Liver (tissue), 8 donors: ENCODE measurements at regions not wholly inside any gene's neighbourhood (a gene's known extent, or its start where the extent isn't known, plus 50 kb on each side); places are given as distances from the start of the nearest gene placed in this dataset.

Experiments
- DNase-seq: peaks from one replicate; pipeline ENCODE4 v3.0.0-alpha.2; 2017; ENCODE audit warnings: low spot score
- H3K27ac ChIP-seq, 2 donors: one replicate each; pipeline ENCODE4 v1.7.0; 2013; ENCODE audit warnings: inconsistent platforms in 2 of 2, low read length in 2 of 2, control low read depth in 1 of 2, low read depth in 1 of 2, mild to moderate bottlenecking in 1 of 2
- H3K27me3 ChIP-seq, 4 donors: one replicate each; pipeline versions ENCODE4 v1.6.1 to v1.7.0; 2013; ENCODE audit warnings: low read length in 3 of 4, inconsistent platforms in 1 of 4, mild to moderate bottlenecking in 1 of 4, moderate library complexity in 1 of 4; ENCODE audit not compliant: control insufficient read depth in 4 of 4, insufficient read depth in 4 of 4
- H3K36me3 ChIP-seq, 4 donors: one replicate each; pipeline versions ENCODE4 v1.6.1 to v1.7.0; 2013; ENCODE audit warnings: low read length in 3 of 4, mild to moderate bottlenecking in 3 of 4, low read depth in 1 of 4, moderate library complexity in 1 of 4; ENCODE audit not compliant: control insufficient read depth in 4 of 4, insufficient read depth in 3 of 4
- H3K4me1 ChIP-seq, 4 donors: one replicate each; pipeline versions ENCODE4 v1.6.1 to v1.7.0; 2013; ENCODE audit warnings: low read length in 3 of 4, mild to moderate bottlenecking in 3 of 4, moderate library complexity in 1 of 4; ENCODE audit not compliant: control insufficient read depth in 4 of 4, insufficient read depth in 4 of 4
- H3K4me3 ChIP-seq, 3 donors: one replicate each; pipeline versions ENCODE4 v1.6.1 to v1.7.0; 2013; ENCODE audit warnings: low read length in 3 of 3, control low read depth in 1 of 3, low read depth in 1 of 3, mild to moderate bottlenecking in 1 of 3
- H3K9ac ChIP-seq, 2 donors: one replicate each; pipeline ENCODE4 v1.7.0; 2013; ENCODE audit warnings: low read length in 2 of 2, mild to moderate bottlenecking in 2 of 2, moderate library complexity in 2 of 2, control low read depth in 1 of 2, low read depth in 1 of 2
- H3K9me3 ChIP-seq, 4 donors: one replicate each; pipeline versions ENCODE4 v1.6.1 to v1.7.0; 2013; ENCODE audit warnings: low read length in 3 of 4; ENCODE audit not compliant: control insufficient read depth in 4 of 4
- ATF3 ChIP-seq: IDR thresholded peaks from 2 replicates; pipeline ENCODE4 v1.6.1; 2016; ENCODE audit warnings: antibody characterized with exemption
- CTCF ChIP-seq: fragments of 150-350 bp; IDR thresholded peaks from 2 replicates; pipeline ENCODE4 v1.5.1; 2017; ENCODE audit warnings: improper control_type of control experiment, low read depth, low read length; ENCODE audit not compliant: missing input control
- EGR1 ChIP-seq, 2 donors: IDR thresholded peaks; 2 replicates each; pipeline ENCODE4 v1.6.1; 2016 to 2018; ENCODE audit warnings: antibody characterized with exemption in 2 of 2, low read depth in 2 of 2
- FOXA1 ChIP-seq: IDR thresholded peaks from 2 replicates; pipeline ENCODE4 v1.6.1; 2016; ENCODE audit warnings: antibody characterized with exemption
- FOXA2 ChIP-seq: IDR thresholded peaks from 2 replicates; pipeline ENCODE4 v1.6.1; 2016; ENCODE audit warnings: antibody characterized with exemption
- GABPA ChIP-seq, 2 donors: IDR thresholded peaks in 1 of 2; conservative IDR thresholded peaks in 1 of 2; 2 replicates each; pipeline ENCODE4 v1.6.1; 2016; ENCODE audit warnings: antibody characterized with exemption in 2 of 2, mild to moderate bottlenecking in 1 of 2, moderate library complexity in 1 of 2
- HNF4A ChIP-seq, 2 donors: conservative IDR thresholded peaks; 2 replicates each; pipeline ENCODE4 v1.6.1; 2016; ENCODE audit warnings: antibody characterized with exemption in 2 of 2, mild to moderate bottlenecking in 2 of 2
- HNF4G ChIP-seq: IDR thresholded peaks from 2 replicates; pipeline ENCODE4 v1.6.1; 2016; ENCODE audit warnings: antibody characterized with exemption
- JUND ChIP-seq, 2 donors: IDR thresholded peaks; 2 replicates each; pipeline ENCODE4 v1.6.1; 2016; ENCODE audit warnings: antibody characterized with exemption in 2 of 2
- NR2F2 ChIP-seq: IDR thresholded peaks from 2 replicates; pipeline ENCODE4 v1.6.1; 2016; ENCODE audit warnings: antibody characterized with exemption
- RAD21 ChIP-seq, 2 donors: IDR thresholded peaks; 2 replicates each; pipeline ENCODE4 v1.6.1; 2016; ENCODE audit warnings: antibody characterized with exemption in 2 of 2, mild to moderate bottlenecking in 2 of 2
- RXRA ChIP-seq, 2 donors: IDR thresholded peaks; 2 replicates each; pipeline ENCODE4 v1.6.1; 2017 to 2018; ENCODE audit warnings: antibody characterized with exemption in 2 of 2, mild to moderate bottlenecking in 1 of 2
- TAF1 ChIP-seq: conservative IDR thresholded peaks from 2 replicates; pipeline ENCODE4 v1.6.1; 2016; ENCODE audit warnings: antibody characterized with exemption, mild to moderate bottlenecking
- YY1 ChIP-seq: IDR thresholded peaks from 2 replicates; pipeline ENCODE4 v1.6.1; 2016; ENCODE audit warnings: antibody characterized with exemption, mild to moderate bottlenecking
- ZBTB33 ChIP-seq: IDR thresholded peaks from 2 replicates; pipeline ENCODE4 v1.6.1; 2016; ENCODE audit warnings: antibody characterized with exemption
- WGBS: extraction: QIAGEN DNeasy Blood & Tissue Kit; methylation state at CpG from one replicate; pipeline ENCODE4 v1.1.7; 2013; 5-methylcytosine and 5-hydroxymethylcytosine counted together
- TF ChIP-seq, protein P1 (sequence below): IDR thresholded peaks from 2 replicates; pipeline ENCODE4 v1.6.1; 2016; ENCODE audit warnings: antibody characterized with exemption, mild to moderate bottlenecking
- TF ChIP-seq, protein P2 (sequence below): IDR thresholded peaks from 2 replicates; pipeline ENCODE4 v1.6.1; 2016; ENCODE audit warnings: antibody characterized with exemption
- donor health status: healthy.
- donor health status: healthy.
- donor health status: healthy.
- donor health status: healthy.
- donor health status: healthy.

DNA sequence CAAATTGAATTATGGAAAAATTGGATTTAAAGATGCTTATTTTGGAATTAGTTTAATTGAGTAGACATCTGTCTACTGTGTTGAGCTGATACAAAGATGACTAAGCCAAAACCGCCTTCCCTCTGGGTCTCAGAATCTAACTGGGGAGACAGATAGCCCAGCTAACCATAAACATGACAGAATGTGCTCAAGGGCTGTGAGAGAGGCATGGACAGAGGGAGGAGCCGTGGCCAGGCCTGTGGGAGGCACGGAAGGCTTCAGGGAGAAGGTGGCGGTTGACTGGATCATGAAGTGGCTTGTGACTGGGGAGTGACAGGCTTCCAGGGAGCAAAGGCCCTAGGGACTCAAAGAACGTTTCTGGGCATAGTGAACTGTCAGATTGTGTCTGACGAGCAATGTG lies 74.6 kb downstream of the DACT1 start (continued):
- no peak for TF ChIP-seq ATF3
- TF ChIP-seq JUND (IDR thresholded peaks at IDR 0.05) = no peak
- no peak for TF ChIP-seq HNF4G
- TF ChIP-seq FOXA1 = no peak
- no peak for TF ChIP-seq YY1
- no peak for TF ChIP-seq NR2F2
- no peak for TF ChIP-seq HNF4A (conservative IDR thresholded peaks at IDR 0.05)
- TF ChIP-seq ZBTB33 = no peak
- TF ChIP-seq RXRA (IDR thresholded peaks at IDR 0.05) = no peak

DNA sequence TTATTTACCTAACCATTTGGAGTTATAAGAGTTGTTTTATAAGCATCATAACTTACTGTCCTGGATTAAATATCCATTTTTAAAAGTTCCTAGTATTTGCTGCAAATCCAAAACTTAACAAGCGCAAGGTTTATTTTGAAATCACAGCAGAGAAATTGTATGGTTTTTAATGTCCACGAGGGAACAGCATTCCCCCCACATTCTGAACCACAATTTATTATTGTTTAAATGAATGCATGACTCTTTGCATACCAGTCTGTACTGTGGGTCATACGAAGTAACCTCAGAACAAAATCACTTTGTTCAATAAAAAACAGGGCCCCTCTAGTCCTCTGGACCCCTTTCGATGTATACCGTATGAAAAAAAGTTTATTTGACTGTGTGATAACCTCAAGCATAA lies 75.9 kb downstream of the DACT1 start:
- Histone ChIP-seq H3K4me3 (no peak overlapping the region), H3K27me3 (no peaks in the 10 kb centered on the region), H3K27ac (no peak overlapping the region), H3K36me3 (no peaks in the 10 kb centered on the region), H3K9ac (no peak overlapping the region), H3K9me3 (no peaks in the 10 kb centered on the region), H3K4me1 (no peaks in the 10 kb centered on the region)
- no peak for DNase-seq
- 84% methylated on average over 5 of the region's 5 CpGs for WGBS
- TF ChIP-seq NR2F2 (no peak), TAF1 (no peak), JUND (IDR thresholded peaks at IDR 0.05) (no peak), RAD21 (IDR thresholded peaks at IDR 0.05) (no peak), FOXA2 (no peak), ATF3 (no peak), GABPA (IDR thresholded peaks at IDR 0.05 in 1 of 2, conservative IDR thresholded peaks at IDR 0.05 in 1 of 2) (no peak), RXRA (IDR thresholded peaks at IDR 0.05) (no peak), EGR1 (IDR thresholded peaks at IDR 0.05; ENCODE audit: low read depth in 2 of 2) (no peak)
- TF ChIP-seq, protein P1, sequence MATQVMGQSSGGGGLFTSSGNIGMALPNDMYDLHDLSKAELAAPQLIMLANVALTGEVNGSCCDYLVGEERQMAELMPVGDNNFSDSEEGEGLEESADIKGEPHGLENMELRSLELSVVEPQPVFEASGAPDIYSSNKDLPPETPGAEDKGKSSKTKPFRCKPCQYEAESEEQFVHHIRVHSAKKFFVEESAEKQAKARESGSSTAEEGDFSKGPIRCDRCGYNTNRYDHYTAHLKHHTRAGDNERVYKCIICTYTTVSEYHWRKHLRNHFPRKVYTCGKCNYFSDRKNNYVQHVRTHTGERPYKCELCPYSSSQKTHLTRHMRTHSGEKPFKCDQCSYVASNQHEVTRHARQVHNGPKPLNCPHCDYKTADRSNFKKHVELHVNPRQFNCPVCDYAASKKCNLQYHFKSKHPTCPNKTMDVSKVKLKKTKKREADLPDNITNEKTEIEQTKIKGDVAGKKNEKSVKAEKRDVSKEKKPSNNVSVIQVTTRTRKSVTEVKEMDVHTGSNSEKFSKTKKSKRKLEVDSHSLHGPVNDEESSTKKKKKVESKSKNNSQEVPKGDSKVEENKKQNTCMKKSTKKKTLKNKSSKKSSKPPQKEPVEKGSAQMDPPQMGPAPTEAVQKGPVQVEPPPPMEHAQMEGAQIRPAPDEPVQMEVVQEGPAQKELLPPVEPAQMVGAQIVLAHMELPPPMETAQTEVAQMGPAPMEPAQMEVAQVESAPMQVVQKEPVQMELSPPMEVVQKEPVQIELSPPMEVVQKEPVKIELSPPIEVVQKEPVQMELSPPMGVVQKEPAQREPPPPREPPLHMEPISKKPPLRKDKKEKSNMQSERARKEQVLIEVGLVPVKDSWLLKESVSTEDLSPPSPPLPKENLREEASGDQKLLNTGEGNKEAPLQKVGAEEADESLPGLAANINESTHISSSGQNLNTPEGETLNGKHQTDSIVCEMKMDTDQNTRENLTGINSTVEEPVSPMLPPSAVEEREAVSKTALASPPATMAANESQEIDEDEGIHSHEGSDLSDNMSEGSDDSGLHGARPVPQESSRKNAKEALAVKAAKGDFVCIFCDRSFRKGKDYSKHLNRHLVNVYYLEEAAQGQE = no peak
- TF ChIP-seq, protein P2, sequence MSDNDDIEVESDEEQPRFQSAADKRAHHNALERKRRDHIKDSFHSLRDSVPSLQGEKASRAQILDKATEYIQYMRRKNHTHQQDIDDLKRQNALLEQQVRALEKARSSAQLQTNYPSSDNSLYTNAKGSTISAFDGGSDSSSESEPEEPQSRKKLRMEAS = no peak

- no peak for DNase-seq
- H3K4me3 ChIP-seq = no peak overlapping the region
- no peaks in the 10 kb centered on the region for H3K27me3 ChIP-seq
- 61% methylated on average over 6 of the region's 6 CpGs for WGBS
- H3K9me3 ChIP-seq = no peaks in the 10 kb centered on the region
- no peaks in the 10 kb centered on the region for H3K4me1 ChIP-seq
- H3K9ac ChIP-seq = no peak overlapping the region
- H3K36me3 ChIP-seq = no peaks in the 10 kb centered on the region
- H3K27ac ChIP-seq = no peak overlapping the region
- TF ChIP-seq JUND (IDR thresholded peaks at IDR 0.05) (no peak), HNF4A (conservative IDR thresholded peaks at IDR 0.05) (no peak), EGR1 (IDR thresholded peaks at IDR 0.05; ENCODE audit: low read depth in 2 of 2) (no peak), HNF4G (no peak), CTCF (no peak), RAD21 (IDR thresholded peaks at IDR 0.05) (no peak), GABPA (IDR thresholded peaks at IDR 0.05 in 1 of 2, conservative IDR thresholded peaks at IDR 0.05 in 1 of 2) (no peak), NR2F2 (no peak), FOXA2 (no peak)
- TF ChIP-seq, protein P2 = no peak
- TF ChIP-seq, protein P1 = no peak
Measured at GRCh38 chr14:58716706-58717105, 78.9 kb downstream of the DACT1 start.
